Fibroblast of peridontal ligament (primary cell): ENCODE measurements at regions not wholly inside any gene's neighbourhood (a gene's known extent, or its start where the extent isn't known, plus 50 kb on each side); places are given as distances from the start of the nearest gene placed in this dataset.

Experiments
- DNase-seq: peaks from one replicate; pipeline ENCODE4 v3.0.0-alpha.2; 2010; ENCODE audit errors: extremely low read depth

DNA sequence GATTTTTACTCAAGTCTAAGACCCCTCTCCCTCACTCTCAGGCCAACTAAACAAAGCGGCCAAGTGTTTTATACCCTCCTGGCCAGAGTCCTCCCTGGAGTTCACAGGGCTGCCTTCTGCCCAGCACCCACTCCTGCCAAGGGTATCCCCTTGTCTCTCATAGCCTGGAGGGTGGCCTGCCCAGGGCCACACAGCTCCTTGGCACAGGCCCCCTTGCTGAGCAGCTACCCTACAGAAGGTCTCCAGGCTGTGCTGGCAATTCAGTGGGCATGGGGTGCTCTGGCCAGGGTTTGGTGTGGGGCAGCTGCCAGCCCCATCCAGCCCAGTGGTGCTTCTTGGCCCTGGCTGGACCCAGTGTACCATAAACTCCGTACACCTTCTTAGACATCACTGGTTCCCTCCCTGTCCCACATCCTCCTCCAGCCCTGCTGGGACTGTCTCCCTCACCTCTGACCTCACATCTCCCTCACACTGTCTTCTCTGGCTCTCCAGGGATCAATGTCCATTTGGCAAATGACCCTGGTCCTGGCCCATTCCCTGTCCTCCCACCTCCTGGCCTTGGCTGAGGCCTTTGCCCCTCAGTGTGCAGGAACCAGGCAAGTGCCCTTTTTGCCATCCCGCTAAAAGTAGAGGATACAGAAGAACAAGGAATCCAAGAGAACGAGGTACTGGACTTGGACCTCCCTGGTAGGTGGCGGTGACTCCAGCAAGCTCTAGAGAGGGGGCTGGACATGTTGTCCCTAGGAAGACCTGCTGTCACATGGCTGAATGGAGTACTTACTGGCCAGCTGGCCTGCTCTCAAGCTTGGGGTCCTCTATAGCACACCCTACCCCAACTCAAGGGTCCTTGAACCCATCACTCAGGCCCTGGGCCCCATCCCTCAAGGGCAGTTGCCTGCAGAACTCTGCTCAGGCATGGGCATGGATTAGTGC, 50.0 kb upstream of the TRPM1 start:
- DNase-seq: no peak

GRCh38 chr15:31153531-31153930, 52.0 kb upstream of the TRPM1 start:
- no peak for DNase-seq

DNA sequence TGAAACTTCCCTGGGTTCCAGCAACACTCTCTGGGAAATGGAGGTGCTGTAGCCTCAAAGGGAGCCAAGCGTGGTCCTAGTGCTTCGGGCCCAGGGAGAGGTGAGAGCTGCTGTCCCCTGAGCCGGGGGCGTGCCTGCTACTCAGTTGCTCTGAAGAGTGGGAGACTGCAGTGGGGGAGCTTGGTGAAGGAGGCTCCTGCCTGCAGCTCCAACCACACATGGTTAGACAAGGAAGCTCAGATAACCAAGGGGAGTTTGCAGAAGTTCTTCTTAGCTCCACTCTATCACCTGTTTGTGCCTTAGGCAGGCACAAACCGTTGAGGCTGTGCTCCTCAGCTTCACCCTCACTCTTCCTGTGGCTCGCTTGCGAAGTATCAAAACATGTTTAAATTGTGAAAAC, 53.6 kb upstream of the TRPM1 start:
- no peak for DNase-seq

GRCh38 chr15:31156226-31156625, 54.7 kb upstream of the TRPM1 start:
- DNase-seq: no peak

GRCh38 chr15:31156808-31157207, 55.3 kb upstream of the TRPM1 start:
- no peak for DNase-seq

DNA sequence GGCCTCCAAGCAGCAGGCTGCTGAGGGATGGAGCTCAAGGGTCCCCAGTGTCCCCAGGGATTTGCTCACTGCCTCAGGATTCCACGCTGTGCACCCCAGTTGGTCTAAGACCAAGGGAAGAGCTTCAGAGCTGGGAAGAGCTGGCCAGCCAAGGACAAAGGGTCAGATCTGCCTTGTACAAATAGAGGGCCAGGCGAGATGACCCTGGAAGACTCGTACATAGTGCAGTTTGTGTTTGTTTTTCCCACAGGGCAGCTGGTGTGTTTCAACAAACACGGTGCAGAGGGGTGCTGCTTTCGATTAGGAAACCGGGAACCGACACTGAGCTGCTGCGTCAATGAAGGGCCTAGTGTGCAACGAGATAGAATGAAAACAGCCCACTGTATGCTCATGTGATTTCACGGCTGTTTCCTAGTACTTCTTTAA, 56.1 kb upstream of the TRPM1 start:
- DNase-seq: no peak

DNA sequence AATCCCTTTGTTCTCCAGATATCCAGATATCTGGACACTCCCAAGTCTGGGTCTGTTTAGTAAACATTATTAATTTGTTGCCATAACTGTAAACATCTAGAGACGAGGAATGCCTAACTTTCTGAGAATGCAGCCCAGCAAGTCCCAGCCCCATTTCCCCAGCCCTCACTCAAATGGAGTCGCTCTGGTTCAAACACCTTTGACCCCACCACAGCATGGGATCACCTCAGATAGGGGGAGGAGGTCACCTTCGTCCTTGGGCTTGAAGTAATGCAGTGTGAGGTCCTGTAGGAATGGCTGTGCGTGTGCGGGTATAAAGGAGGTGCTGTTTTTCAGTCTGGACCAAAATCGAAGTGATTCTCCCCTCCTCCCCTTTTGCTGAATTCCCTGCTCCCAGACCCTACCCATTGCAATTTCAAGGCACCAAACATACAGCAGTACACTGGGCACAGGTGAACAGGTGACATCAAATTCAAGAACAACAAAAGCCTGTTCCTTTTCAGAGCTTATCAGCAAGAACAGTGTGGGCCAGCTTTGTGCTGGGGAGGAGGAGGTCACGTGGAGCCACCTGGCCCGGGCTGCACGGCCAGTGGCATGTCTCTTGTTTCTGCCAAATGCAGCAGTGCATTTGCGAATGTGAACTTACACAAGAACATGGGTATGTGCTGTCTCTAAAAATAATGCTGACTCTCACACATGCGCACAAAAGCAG, 57.5 kb upstream of the TRPM1 start:
- DNase-seq: no peak

- DNase-seq: no peak
These were observed 58.3 kb upstream of the TRPM1 start for GRCh38 chr15:31159837-31160236.

DNA sequence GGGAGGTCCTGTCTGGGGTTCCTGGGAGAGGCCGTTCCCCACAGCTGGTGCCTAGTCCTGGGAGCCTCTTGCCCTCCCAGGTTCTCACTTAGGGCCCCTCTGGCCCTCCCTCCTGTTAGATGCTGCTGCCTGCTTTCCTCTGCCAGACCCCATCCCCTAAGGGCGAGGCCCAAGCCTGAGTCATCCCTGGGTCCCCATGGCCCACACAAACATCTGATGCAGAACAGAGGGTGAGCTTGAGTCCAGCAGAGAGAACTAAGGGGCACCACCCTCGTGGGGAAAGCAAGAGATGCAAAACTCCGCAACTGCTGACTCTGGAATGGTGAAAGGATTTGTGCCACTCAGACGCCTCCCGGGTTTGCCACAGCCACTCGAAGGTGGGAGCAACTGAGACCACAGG, 58.8 kb upstream of the TRPM1 start:
- DNase-seq: no peak

DNA sequence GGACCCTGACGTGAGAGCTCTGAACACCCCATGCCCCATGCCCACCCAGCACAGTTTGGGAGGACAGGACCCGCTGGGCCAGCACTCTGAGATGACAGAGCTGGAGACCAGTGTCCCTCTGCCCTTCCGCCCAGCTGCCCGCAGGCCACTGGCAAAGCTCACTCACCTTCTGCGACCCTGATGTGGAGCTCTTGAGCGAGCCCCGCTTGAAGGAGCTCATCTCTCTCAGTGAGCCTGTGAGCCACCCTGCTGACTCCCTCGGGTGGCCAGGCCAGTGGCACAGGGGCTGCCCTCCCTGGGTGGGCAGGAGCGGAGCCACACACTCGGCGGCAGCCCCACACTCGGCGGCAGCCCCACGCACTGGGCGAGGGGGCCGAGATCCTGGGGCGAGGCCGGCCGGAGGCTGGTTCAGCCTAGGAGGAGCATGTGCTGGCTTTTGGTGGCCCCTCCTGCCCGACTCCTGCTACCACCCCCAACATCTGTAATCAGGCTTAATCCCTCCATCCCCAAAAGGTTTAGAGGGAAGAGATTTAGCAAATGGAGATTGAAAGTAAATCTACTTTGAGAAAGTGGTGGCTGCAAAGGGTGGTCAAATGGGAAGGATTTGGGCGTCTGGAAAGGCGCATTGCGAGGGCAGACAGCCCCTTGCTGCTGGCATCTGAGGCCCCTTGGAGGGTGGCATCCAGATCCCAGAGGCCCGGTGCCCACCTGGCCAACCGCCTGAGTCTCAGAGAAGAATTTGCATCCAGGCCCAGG, 59.4 kb upstream of the TRPM1 start:
- DNase-seq: no peak

GRCh38 chr15:31161951-31162350, 60.4 kb upstream of the TRPM1 start:
- no peak for DNase-seq

DNA sequence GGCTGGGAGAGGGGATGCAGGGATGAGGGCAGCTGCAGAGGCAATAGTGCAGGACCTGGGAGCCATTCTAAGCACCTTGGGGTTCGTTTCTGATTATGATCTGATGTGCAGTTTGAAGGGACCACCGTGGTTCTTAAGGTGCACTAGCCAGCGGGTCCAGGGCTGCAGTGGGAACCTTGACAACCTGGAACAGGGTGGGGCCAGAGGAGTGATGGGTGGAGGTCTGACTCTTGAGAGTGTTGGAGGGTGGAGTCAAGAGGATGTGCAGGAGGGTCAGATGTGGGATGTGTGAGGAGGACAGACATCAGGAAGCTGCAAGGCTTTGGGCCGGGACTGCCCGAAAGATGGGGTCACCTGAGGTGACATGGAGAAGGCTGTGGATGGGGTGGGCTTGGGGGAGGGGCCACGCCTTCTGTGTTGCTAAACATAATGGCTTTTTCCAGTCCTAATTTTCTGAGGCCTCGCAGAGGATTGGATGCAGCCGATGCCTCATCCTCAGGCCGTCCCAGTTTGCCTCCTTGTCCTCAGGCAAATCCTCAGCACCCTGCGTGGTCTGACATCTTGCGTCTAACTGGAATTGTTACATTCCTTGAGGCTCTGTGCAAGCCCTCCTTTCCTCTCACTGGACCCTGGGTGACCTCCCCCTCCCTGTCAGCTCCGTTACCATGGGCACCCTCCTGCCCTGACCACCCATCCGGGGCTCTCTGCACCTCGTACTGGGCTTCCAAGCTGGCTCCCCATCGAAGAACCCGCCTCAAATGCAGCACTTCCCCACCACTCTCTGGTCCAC, 61.4 kb upstream of the TRPM1 start:
- no peak for DNase-seq

GRCh38 chr15:31163769-31164572, 62.4 kb upstream of the TRPM1 start:
- DNase-seq: no peak

DNA sequence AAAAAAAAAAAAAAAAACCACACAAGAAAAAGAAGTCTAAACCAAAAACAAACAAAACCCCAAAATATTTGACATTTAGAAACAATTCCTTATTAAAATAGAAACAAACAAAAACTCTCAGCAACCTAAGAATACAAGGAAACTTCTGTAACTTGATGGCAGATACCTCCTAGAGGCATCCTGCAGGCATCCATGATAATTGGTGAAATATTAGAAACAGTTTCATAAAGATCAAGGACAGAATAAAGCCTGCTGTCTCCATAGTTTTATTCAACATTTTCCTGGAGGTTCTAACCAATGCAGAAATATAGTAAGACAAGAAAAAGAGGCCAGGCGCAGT, 63.0 kb upstream of the TRPM1 start:
- DNase-seq: no peak

- DNase-seq: no peak
These were observed 68.0 kb upstream of the TRPM1 start for GRCh38 chr15:31169558-31169957.

DNA sequence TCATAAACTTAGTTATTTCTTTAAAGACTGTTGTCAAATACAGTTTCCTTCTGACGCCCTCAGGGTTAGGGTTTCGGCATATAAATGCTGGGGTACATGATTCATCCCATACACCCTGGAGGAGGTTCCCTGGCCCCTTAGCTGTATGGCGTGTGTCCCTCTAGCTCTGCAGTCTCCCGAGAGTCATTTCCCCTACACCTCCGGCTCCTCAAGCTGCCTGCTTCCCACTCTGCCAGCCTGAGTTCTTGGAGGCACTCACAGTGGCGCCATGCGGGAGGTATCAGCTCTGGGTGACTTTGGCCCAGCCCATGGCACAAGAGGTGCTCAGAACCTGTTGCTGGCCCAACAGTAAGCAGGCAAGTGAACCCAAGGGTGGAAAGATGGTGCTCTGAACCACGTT, 70.2 kb upstream of the TRPM1 start:
- no peak for DNase-seq

GRCh38 chr15:31172606-31173005, 71.1 kb upstream of the TRPM1 start:
- no peak for DNase-seq

GRCh38 chr15:31173790-31174450, 72.4 kb upstream of the TRPM1 start:
- no peak for DNase-seq

DNA sequence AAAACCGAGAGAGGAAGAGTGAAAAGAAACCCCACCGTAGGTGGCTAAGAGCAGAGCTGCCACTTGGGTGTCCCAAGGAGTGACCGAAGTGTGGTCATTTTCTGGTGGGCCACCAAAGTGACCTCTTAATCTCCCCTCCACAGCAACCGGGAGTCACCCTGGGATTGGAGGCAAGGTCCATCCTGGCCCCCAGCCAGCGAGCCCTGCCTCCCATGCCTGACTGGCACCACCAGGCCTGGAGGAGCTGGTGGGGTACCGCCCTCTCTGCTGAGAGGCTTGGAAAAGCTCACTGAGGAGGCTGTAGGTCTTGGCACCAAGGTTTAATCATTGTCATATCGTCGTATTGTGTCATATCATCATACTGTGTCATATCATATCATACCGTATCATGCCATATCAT, 74.0 kb upstream of the TRPM1 start:
- DNase-seq: no peak

- DNase-seq: no peak
These were observed 76.4 kb upstream of the TRPM1 start for GRCh38 chr15:31177951-31178350.
